Breast epithelium (tissue), 4 donors: ENCODE measurements at regions not wholly inside any gene's neighbourhood (a gene's known extent, or its start where the extent isn't known, plus 50 kb on each side); places are given as distances from the start of the nearest gene placed in this dataset.

Experiments used
- DNase-seq, 2 donors: peaks; one replicate each; pipeline ENCODE4 v3.0.0-alpha.2; 2019; ENCODE audit warnings: low spot score in 2 of 2
- H3K27ac ChIP-seq, 2 donors: fragments of 200-600 bp; sonication (generic) in 1 of 2; one replicate each; pipeline ENCODE4 v1.5.1; 2016 to 2019; ENCODE audit warnings: mild to moderate bottlenecking in 1 of 2
- H3K27me3 ChIP-seq, 2 donors: fragments of 200-600 bp; sonication (generic) in 1 of 2; one replicate each; pipeline versions ENCODE4 v1.5.1 to v1.6.0; 2017 to 2019; ENCODE audit warnings: control low read depth in 1 of 2, mild to moderate bottlenecking in 1 of 2
- H3K36me3 ChIP-seq: fragments of 200-600 bp; one replicate; pipeline ENCODE4 v1.5.1; 2019
- H3K4me1 ChIP-seq, 2 donors: fragments of 200-600 bp; sonication (generic); one replicate each; pipeline ENCODE4 v1.5.1; 2016 to 2019; ENCODE audit warnings: control low read depth in 1 of 2
- H3K4me3 ChIP-seq, 3 donors: fragments of 200-600 bp; sonication (generic); 1 replicate in 2 of 3; 2 replicates in 1 of 3; pipeline ENCODE4 v1.5.1; 2016 to 2019; ENCODE audit warnings: mild to moderate bottlenecking in 3 of 3, moderate library complexity in 2 of 3
- H3K9me3 ChIP-seq, 2 donors: fragments of 200-600 bp; sonication (generic) in 1 of 2; one replicate each; pipeline ENCODE4 v1.5.1; 2016 to 2019; ENCODE audit warnings: control low read depth in 1 of 2
- CTCF ChIP-seq, 3 donors: fragments of 450-650 bp; IDR thresholded peaks; one replicate each; pipeline ENCODE4 v1.5.1; 2016 to 2017; ENCODE audit warnings: antibody characterized with exemption in 3 of 3, mild to moderate bottlenecking in 3 of 3, moderate library complexity in 3 of 3
- POLR2A ChIP-seq: fragments of 450-650 bp; IDR thresholded peaks from one replicate; pipeline ENCODE4 v1.6.1; 2016; ENCODE audit warnings: antibody characterized with exemption, mild to moderate bottlenecking, moderate library complexity
- POLR2AphosphoS5 ChIP-seq, 3 donors: sonication (generic); formaldehyde crosslinking; IDR thresholded peaks; one replicate each; pipeline ENCODE4 v1.6.1; 2017; ENCODE audit warnings: antibody characterized with exemption in 3 of 3
- intact Hi-C: fragments of 100-400 bp; cut with DNase I; formaldehyde crosslinking; loops from one replicate; pipeline ENCODE4 v1.15.1; 2023; ENCODE audit warnings: low total_unique reads

DNA sequence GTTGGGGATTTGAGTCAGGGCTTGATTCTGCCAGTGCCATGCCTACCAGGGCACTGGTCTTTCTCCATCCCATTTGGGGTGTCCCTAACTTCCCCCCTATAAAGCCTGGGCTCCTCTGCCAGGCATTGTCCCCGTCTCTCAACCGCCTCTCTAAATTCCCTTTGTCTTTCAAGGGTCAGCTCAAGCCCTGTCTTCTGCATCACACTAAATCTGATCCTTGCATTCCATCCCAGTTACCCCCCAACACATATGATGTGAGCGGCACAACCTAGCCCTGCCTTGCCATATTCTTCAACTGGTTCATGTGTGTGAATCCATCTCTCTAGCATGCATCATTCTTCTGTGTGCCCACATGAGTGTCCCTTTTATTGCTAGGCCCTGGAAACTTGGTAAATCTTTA is 480.9 kb downstream of the ZNF536 start:
- TF ChIP-seq CTCF (IDR thresholded peaks at IDR 0.05) (no peak), POLR2A (no peak), POLR2AphosphoS5 (IDR thresholded peaks at IDR 0.05) (no peak)
- intact Hi-C loops: no loop called here

DNA sequence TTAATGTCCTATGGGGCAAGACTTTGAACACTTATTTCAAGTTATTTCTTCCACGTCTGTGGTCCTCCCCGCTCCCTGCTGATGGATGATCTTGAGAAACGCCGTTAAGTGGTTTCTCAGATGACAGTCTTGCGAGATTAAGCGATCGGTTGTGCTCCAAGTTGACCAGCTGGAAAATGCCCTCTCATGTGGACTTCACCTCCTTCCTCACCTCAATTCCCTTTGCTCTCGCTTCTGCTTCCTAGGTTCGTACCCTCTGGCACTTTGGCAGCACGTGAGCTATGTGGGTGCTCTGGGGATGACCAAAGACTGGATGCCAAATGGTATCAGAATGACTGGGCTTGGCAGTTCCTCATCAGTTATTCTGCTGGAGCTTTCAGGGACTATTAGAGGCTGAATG is 480.0 kb downstream of the ZNF536 start:
- Histone ChIP-seq H3K27me3 (no peaks in the 10 kb centered on the region), H3K4me1 (no peaks in the 10 kb centered on the region), H3K9me3 (no peaks in the 10 kb centered on the region), H3K36me3 (no peaks in the 10 kb centered on the region), H3K4me3 (no peak overlapping the region), H3K27ac (no peak overlapping the region)
- DNase-seq: no peak
- intact Hi-C loops: no loop called here
- no peak for TF ChIP-seq CTCF (IDR thresholded peaks at IDR 0.05)
- TF ChIP-seq POLR2AphosphoS5 (IDR thresholded peaks at IDR 0.05): no peak
- no peak for TF ChIP-seq POLR2A

More for the DNA sequence above, 480.9 kb downstream of the ZNF536 start:
- no peak for DNase-seq
- Histone ChIP-seq H3K4me1 (no peaks in the 10 kb centered on the region), H3K9me3 (no peaks in the 10 kb centered on the region), H3K27me3 (no peaks in the 10 kb centered on the region), H3K36me3 (no peaks in the 10 kb centered on the region), H3K27ac (no peak overlapping the region), H3K4me3 (no peak overlapping the region)

GRCh38 chr19:30851646-30852045 is 479.5 kb downstream of the ZNF536 start:
- DNase-seq: no peak
- Histone ChIP-seq H3K36me3 (no peaks in the 10 kb centered on the region), H3K27ac (no peak overlapping the region), H3K27me3 (no peaks in the 10 kb centered on the region), H3K4me3 (no peak overlapping the region), H3K4me1 (no peaks in the 10 kb centered on the region), H3K9me3 (no peaks in the 10 kb centered on the region)
- intact Hi-C loops: no loop called here
- no peak for TF ChIP-seq POLR2AphosphoS5 (IDR thresholded peaks at IDR 0.05)
- TF ChIP-seq POLR2A: no peak
- TF ChIP-seq CTCF (IDR thresholded peaks at IDR 0.05): no peak

GRCh38 chr19:30848636-30849425 is 476.6 kb downstream of the ZNF536 start:
- intact Hi-C loops: no loop called here

More at GRCh38 chr19:30848636-30849425, 476.6 kb downstream of the ZNF536 start:
- no peak for TF ChIP-seq POLR2A
- no peak for TF ChIP-seq POLR2AphosphoS5 (IDR thresholded peaks at IDR 0.05)
- no peak for TF ChIP-seq CTCF (IDR thresholded peaks at IDR 0.05)
- no peaks in the 10 kb centered on the region for H3K36me3 ChIP-seq
- no peaks in the 10 kb centered on the region for H3K27me3 ChIP-seq
- DNase-seq: no peak
- H3K27ac ChIP-seq: no peak overlapping the region
- H3K9me3 ChIP-seq: no peaks in the 10 kb centered on the region
- no peaks in the 10 kb centered on the region for H3K4me1 ChIP-seq
- H3K4me3 ChIP-seq: no peak overlapping the region
